ENCODE measurements at regions not wholly inside any gene's neighbourhood (a gene's known extent, or its start where the extent isn't known, plus 50 kb on each side); places are given as distances from the start of the nearest gene placed in this dataset.

DNA sequence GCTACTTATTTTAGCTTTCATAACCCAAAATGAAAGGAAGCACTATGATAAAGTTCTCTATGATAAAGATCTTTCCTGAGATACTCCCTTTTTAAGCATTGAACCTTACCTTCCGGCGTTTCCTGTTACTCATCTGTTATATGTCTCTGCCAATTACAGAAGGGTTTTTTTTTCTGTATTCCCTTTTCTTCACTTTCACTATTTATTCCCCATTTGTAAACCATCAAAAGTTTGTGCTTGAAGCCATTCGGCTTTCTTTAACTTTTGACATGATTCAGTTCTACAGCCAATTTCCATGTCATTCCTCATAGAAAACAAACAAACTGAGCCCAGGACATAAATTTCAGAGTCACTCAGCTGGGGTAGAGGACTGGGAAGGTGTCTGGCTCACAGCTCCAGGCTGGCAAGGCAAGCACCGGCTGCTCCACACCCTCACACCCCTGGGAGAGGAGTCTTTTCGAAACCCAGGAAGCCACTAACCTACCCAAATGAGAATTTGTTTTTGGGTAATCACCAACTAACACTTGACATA lies 429.4 kb upstream of the TRIB2 start:
- H3K4me3 ChIP-seq (replicated peaks in 1 of 3; ENCODE audit: insufficient read depth in 1 of 3, low read depth in 1 of 3, low read length in 3 of 3) = no peak overlapping the region
- peaks cover 15% of the 10 kb centered on the region for H3K4me1 ChIP-seq (ENCODE audit: control insufficient read depth, extremely low read depth, insufficient read depth, low read length)
- no peaks in the 10 kb centered on the region for H3K9me1 ChIP-seq (replicated peaks; ENCODE audit: control insufficient read depth, extremely low read depth, insufficient read depth, low read length)
- no peak overlapping the region for H2AFZ ChIP-seq (ENCODE audit: low read depth, low read length)
- DNase-seq (ENCODE audit: low read depth, low spot score) (peak; percentile 46), FAIRE-seq (peak; percentile 80)
- intact Hi-C loops (cut with micrococcal nuclease) (loop anchor here (5.0 to 10.0 kb wide), 3 partner anchors 422 to 718 kb away; partner anchors contain the start of gene TRIB2), dilution Hi-C loops (cut with MboI; ENCODE audit: extremely low pct_ligation_motif_present, low sequenced_read_pairs) (no loop called here)
- H3K27ac ChIP-seq (ENCODE audit: insufficient read depth, low read depth, low read length) = no peak overlapping the region
- no peaks in the 10 kb centered on the region for H3K36me3 ChIP-seq (ENCODE audit: control insufficient read depth in 2 of 2, extremely low read depth in 1 of 2, insufficient read depth in 2 of 2, low read length in 2 of 2)
- CTCF ChIA-PET = interaction anchor here (0.8 to 2.0 kb wide), 3 partner anchors 239 to 720 kb away, joined by 3 to 10 read pairs (median 3); partner anchors contain the start of gene TRIB2
- no peaks in the 10 kb centered on the region for H3K79me2 ChIP-seq (ENCODE audit: control insufficient read depth, insufficient read depth, low read length)
- H3K9me3 ChIP-seq (replicated peaks; ENCODE audit: control insufficient read depth, insufficient read depth, low read length) = no peaks in the 10 kb centered on the region
- no peaks in the 10 kb centered on the region for H4K20me1 ChIP-seq (replicated peaks; ENCODE audit: control insufficient read depth, extremely low read depth, insufficient read depth, low read length)
- H3K9ac ChIP-seq (replicated peaks; ENCODE audit: extremely low read depth, insufficient read depth, low read length) = no peak overlapping the region
- BruUV-seq (replicated peaks) = no TSS peak
- TF ChIP-seq GATA2 (IDR thresholded peaks at IDR 0.05; ENCODE audit: insufficient read depth, insufficient read length, low read depth, low read length) (peak; percentile 88), POLR2A (IDR thresholded peaks at IDR 0.05; ENCODE audit: low read depth, low read length) (no peak), JUN (IDR thresholded peaks at IDR 0.05; ENCODE audit: borderline replicate concordance, insufficient read depth, insufficient read length, low read depth) (peak; percentile 29), FOS (IDR thresholded peaks at IDR 0.05; ENCODE audit: borderline replicate concordance, insufficient read depth, low read length) (peak; percentile 37)
- POLR2A ChIA-PET = interaction anchor here (0.5 kb wide), 1 partner anchor 209 kb away, joined by 3 read pairs; no protein-coding TSS in a partner anchor
- peaks cover 0 to 3% of the 10 kb centered on the region in 2 experiments for H3K27me3 ChIP-seq (ENCODE audit: control insufficient read depth in 2 of 2, insufficient read depth in 2 of 2, low read length in 2 of 2)
- H3K4me2 ChIP-seq (ENCODE audit: insufficient read depth, low read length) = peak overlapping the region; percentile 62

GRCh38 chr2:12288048-12288447 lies 428.7 kb upstream of the TRIB2 start:
- CTCF ChIA-PET = interaction anchor here (0.6 to 2.0 kb wide), 4 partner anchors 14 to 429 kb away, joined by 3 to 10 read pairs (median 3); partner anchors contain the start of gene TRIB2

More at GRCh38 chr2:12288048-12288447, 428.7 kb upstream of the TRIB2 start:
- H3K27me3 ChIP-seq (ENCODE audit: control insufficient read depth in 2 of 2, insufficient read depth in 2 of 2, low read length in 2 of 2) = peaks cover 0 to 3% of the 10 kb centered on the region in 2 experiments
- no peaks in the 10 kb centered on the region for H4K20me1 ChIP-seq (replicated peaks; ENCODE audit: control insufficient read depth, extremely low read depth, insufficient read depth, low read length)
- H3K27ac ChIP-seq (ENCODE audit: insufficient read depth, low read depth, low read length) = no peak overlapping the region
- dilution Hi-C loops (cut with MboI; ENCODE audit: extremely low pct_ligation_motif_present, low sequenced_read_pairs) (no loop called here), intact Hi-C loops (cut with micrococcal nuclease) (loop anchor here (5.0 to 10.0 kb wide), 3 partner anchors 423 to 717 kb away; partner anchors contain the start of gene TRIB2)
- no peak overlapping the region for H3K4me3 ChIP-seq (replicated peaks in 1 of 3; ENCODE audit: insufficient read depth in 1 of 3, low read depth in 1 of 3, low read length in 3 of 3)
- no peaks in the 10 kb centered on the region for H3K79me2 ChIP-seq (ENCODE audit: control insufficient read depth, insufficient read depth, low read length)
- H3K36me3 ChIP-seq (ENCODE audit: control insufficient read depth in 2 of 2, extremely low read depth in 1 of 2, insufficient read depth in 2 of 2, low read length in 2 of 2) = no peaks in the 10 kb centered on the region
- TF ChIP-seq JUN (IDR thresholded peaks at IDR 0.05; ENCODE audit: borderline replicate concordance, insufficient read depth, insufficient read length, low read depth) (no peak), FOS (IDR thresholded peaks at IDR 0.05; ENCODE audit: borderline replicate concordance, insufficient read depth, low read length) (no peak), POLR2AphosphoS5 (IDR thresholded peaks at IDR 0.05; ENCODE audit: insufficient read depth, low read depth, low read length) (no peak)
- TF ChIP-seq, protein P1, sequence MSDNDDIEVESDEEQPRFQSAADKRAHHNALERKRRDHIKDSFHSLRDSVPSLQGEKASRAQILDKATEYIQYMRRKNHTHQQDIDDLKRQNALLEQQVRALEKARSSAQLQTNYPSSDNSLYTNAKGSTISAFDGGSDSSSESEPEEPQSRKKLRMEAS (IDR thresholded peaks at IDR 0.05; ENCODE audit: insufficient read depth, insufficient read length) = no peak
- no TSS peak for BruUV-seq (replicated peaks)
- FAIRE-seq (no peak), DNase-seq (ENCODE audit: low read depth, low spot score) (no peak)
- no peak overlapping the region for H3K9ac ChIP-seq (replicated peaks; ENCODE audit: extremely low read depth, insufficient read depth, low read length)
- H3K9me3 ChIP-seq (replicated peaks; ENCODE audit: control insufficient read depth, insufficient read depth, low read length) = no peaks in the 10 kb centered on the region
- no peak overlapping the region for H2AFZ ChIP-seq (ENCODE audit: low read depth, low read length)
- peaks cover 15% of the 10 kb centered on the region for H3K4me1 ChIP-seq (ENCODE audit: control insufficient read depth, extremely low read depth, insufficient read depth, low read length)
- no peaks in the 10 kb centered on the region for H3K9me1 ChIP-seq (replicated peaks; ENCODE audit: control insufficient read depth, extremely low read depth, insufficient read depth, low read length)
- POLR2A ChIA-PET = no interaction called here
- H3K4me2 ChIP-seq (ENCODE audit: insufficient read depth, low read length) = no peak overlapping the region

Measured in endothelial cell of umbilical vein (primary cell).